HFF-Myc (cell line): ENCODE measurements at regions not wholly inside any gene's neighbourhood (a gene's known extent, or its start where the extent isn't known, plus 50 kb on each side); places are given as distances from the start of the nearest gene placed in this dataset.

Experiments
- DNase-seq: peaks from one replicate; pipeline ENCODE4 v3.0.0-alpha.2; 2011; ENCODE audit warnings: low read depth; ENCODE audit errors: extremely low read depth
- H3K4me3 ChIP-seq: replicated peaks from 2 replicates; pipeline ENCODE4 v1.5.1; 2011; ENCODE audit warnings: low read depth, mild to moderate bottlenecking, control low read depth, low read length
- TF ChIP-seq, protein P1 (sequence below): IDR thresholded peaks from 2 replicates; pipeline ENCODE4 v1.5.1; 2012; ENCODE audit warnings: mild to moderate bottlenecking, low read depth, low read length, control low read depth; ENCODE audit errors: missing control alignments

DNA sequence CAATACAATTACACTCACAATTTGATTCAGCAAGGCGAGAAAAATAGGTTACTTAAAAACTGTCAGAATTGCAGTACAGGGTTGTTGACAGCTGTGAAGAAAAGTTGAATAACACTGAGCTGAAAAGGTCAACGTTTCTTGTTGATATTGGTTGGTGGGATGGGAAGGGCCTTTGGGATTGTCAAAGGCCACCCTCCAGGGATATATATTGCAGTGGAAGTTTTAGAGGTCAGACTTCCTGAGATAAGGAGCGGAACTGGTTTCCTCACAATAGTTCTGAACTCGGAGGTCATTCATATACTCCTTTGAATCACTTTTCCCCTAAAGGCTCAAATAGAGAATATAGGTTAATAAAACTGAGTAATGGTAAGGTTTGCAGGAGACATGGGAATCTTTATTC lies 417.2 kb downstream of the RAPGEF2 start:
- no peak for DNase-seq
- TF ChIP-seq, protein P1, sequence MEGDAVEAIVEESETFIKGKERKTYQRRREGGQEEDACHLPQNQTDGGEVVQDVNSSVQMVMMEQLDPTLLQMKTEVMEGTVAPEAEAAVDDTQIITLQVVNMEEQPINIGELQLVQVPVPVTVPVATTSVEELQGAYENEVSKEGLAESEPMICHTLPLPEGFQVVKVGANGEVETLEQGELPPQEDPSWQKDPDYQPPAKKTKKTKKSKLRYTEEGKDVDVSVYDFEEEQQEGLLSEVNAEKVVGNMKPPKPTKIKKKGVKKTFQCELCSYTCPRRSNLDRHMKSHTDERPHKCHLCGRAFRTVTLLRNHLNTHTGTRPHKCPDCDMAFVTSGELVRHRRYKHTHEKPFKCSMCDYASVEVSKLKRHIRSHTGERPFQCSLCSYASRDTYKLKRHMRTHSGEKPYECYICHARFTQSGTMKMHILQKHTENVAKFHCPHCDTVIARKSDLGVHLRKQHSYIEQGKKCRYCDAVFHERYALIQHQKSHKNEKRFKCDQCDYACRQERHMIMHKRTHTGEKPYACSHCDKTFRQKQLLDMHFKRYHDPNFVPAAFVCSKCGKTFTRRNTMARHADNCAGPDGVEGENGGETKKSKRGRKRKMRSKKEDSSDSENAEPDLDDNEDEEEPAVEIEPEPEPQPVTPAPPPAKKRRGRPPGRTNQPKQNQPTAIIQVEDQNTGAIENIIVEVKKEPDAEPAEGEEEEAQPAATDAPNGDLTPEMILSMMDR = no peak
- H3K4me3 ChIP-seq = no peak overlapping the region

DNA sequence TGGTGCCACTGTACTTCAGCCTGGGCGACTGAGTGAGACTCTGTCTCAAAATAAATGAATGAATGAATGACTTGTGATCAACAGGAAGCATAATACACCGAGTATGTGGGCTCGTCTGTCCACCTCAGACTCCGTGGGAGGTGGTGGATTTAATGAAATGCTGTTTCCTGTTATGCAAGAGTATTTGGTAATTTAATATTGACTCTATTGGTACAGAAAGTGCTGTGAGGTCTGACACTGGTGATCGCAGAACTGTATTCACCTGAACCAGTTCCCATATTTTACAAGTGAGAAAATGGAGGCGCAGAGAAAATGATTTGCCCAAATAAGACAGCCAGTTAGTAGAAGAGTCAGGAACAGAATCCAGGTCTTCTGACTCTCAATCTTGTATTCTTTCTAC lies 423.3 kb downstream of the RAPGEF2 start:
- no peak for DNase-seq
- TF ChIP-seq, protein P1 = no peak
- H3K4me3 ChIP-seq = no peak overlapping the region

DNA sequence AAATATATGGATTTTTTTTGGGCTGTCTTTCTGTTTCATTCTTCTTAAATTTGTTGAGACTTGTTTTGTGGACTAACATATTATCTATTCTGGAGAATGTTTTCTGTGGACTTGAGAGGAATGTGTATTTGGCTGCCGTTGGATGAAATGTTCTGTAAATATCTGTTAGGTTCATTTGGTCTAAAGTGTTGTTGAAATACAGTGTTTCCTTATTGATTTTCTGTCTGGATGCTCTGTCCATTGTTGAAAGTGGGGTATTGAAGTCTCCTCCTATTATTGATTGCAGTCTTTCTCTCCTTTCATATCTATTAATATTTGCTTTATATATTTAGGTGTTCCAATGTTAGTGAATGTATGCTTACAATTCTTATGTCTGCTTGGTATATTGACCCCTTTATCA lies 431.8 kb downstream of the RAPGEF2 start:
- TF ChIP-seq, protein P1 = no peak
- DNase-seq = no peak
- no peak overlapping the region for H3K4me3 ChIP-seq

DNA sequence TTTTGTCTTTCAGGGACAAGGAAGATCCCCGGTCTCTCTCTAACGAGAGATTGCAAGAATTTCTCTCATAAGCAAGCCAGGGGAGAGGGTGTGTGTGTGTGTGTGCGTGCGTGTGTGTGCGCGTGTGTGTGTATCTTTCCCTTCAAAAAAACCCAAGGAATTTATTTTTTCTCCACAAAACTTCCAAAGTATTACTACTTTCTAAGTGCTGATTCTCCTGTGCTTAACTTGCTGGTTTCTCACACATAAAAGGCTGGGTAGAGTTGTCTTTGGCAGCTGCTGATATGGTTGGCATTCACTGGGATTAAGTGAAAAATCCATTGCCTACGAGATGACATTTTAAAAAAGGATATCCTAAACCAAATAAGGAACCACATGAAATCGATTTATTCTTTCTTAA lies 435.7 kb downstream of the RAPGEF2 start:
- no peak for DNase-seq

DNA sequence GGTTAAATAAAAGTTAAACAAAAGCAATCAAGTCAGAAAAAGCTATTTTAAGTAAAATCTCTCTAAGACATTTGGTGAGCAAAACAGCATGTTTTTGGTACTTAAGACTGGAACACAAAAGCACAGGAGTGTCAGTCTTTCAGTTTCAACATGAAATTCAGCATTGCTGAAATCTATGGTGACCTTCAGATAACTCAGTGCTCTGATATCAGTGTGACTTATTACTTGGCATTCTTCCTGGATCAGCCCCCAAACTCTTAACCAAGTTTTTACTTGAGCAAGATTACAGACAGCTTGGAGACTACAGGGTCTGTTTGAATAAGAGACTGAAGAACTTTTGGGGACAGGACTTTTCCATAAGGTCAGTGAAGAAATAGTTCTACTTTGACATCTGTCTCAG lies 437.2 kb downstream of the RAPGEF2 start:
- no peak overlapping the region for H3K4me3 ChIP-seq
- no peak for DNase-seq
- TF ChIP-seq, protein P1 = no peak

More for the DNA sequence above, 435.7 kb downstream of the RAPGEF2 start:
- H3K4me3 ChIP-seq = no peak overlapping the region
- TF ChIP-seq, protein P1 = no peak

DNA sequence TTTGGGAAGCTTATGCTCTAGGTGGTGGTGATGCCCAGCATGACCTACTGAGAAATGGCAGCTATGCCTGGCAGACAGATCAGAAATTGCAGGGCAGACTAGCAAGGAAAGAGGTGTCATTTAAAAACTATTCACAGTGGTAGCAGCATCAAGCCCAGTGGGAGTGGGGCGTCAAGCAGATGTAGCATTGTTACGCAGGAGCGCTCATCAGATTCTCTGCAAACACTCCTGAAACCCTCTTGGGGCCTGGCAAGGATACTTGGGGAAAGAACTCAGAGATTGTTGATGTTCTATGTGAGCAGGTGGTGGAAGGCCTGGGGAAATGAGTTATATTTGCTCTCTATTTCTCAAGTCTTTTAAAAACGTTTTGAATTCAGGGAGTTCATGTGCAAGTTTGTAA lies 437.6 kb downstream of the RAPGEF2 start:
- no peak overlapping the region for H3K4me3 ChIP-seq
- TF ChIP-seq, protein P1 = no peak
- no peak for DNase-seq

DNA sequence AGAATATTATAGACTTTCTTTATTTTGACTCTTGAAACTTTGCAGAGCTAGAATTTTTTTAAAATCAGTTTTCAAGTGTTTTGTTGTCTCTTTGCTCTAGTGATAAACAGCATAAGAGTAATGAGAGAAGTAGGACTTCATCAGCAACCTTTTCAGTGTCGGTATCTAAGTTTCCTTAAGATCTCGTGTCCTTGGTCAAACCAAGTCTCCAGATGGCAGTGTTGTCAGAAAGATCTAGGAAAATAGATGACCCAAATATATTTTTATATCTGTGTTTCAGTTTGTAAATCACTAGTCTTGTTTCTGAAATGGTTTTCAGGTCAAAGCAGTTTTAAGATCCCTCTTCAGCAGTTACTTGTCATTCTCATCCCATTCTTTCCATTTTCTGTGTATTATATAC lies 438.3 kb downstream of the RAPGEF2 start:
- no peak for DNase-seq
- H3K4me3 ChIP-seq = no peak overlapping the region
- TF ChIP-seq, protein P1 = no peak
